Activated CD8-positive, alpha-beta T cell treated with anti-CD3 and anti-CD28 coated beads for 36 hours (primary cell): ENCODE measurements at regions not wholly inside any gene's neighbourhood (a gene's known extent, or its start where the extent isn't known, plus 50 kb on each side); places are given as distances from the start of the nearest gene placed in this dataset.

Experiments used
- ATAC-seq: fragments of 200-7000 bp; cut with Tn5 transposase; one replicate; pipeline ENCODE4 v1.10.0; 2021; ENCODE audit warnings: mild to moderate bottlenecking, moderate library complexity
- CTCF ChIA-PET: fragments of 350-600 bp; sonication (Branson Sonifier 250); formaldehyde crosslinking; loops from one replicate; lab custom pipeline; 2021; ENCODE audit warnings: antibody characterized with exemption; lab: Charles Lee
- POLR2A ChIA-PET: fragments of 350-600 bp; sonication (Branson Sonifier 250); formaldehyde crosslinking; loops from one replicate; lab custom pipeline; 2021; ENCODE audit warnings: antibody characterized with exemption; lab: Charles Lee
- DNase-seq: peaks from one replicate; pipeline ENCODE4 v3.0.0-alpha.2; 2020
- H3K27ac Mint-ChIP-seq: one replicate; pipeline ENCODE4 v1.8.0; 2021; ENCODE audit warnings: mild to moderate bottlenecking, mixed read lengths
- H3K27me3 Mint-ChIP-seq: one replicate; pipeline ENCODE4 v1.8.0; 2021; ENCODE audit warnings: mixed read lengths
- H3K36me3 Mint-ChIP-seq: one replicate; pipeline ENCODE4 v1.8.0; 2021; ENCODE audit warnings: low read depth, mixed read lengths
- H3K4me1 Mint-ChIP-seq: one replicate; pipeline ENCODE4 v1.8.0; 2021; ENCODE audit warnings: low read depth, mixed read lengths
- H3K4me3 Mint-ChIP-seq: one replicate; pipeline ENCODE4 v1.8.0; 2021; ENCODE audit warnings: mild to moderate bottlenecking, moderate library complexity, mixed read lengths
- H3K9me3 Mint-ChIP-seq: one replicate; pipeline ENCODE4 v1.8.0; 2021; ENCODE audit warnings: mixed read lengths
- CTCF ChIP-seq: fragments of 200-600 bp; IDR thresholded peaks from one replicate; pipeline ENCODE4 v1.8.0; 2022; ENCODE audit warnings: antibody characterized with exemption, mild to moderate bottlenecking
- intact Hi-C: fragments of 100-400 bp; cut with micrococcal nuclease; formaldehyde crosslinking; loops from one replicate; pipeline ENCODE4 v1.10.0; 2022

GRCh38 chr7:356087-356486, 66.1 kb downstream of the FOXL3 start:
- H3K9me3 Mint-ChIP-seq = peaks cover 2% of the 10 kb centered on the region
- no peak overlapping the region for H3K4me3 Mint-ChIP-seq
- H3K27me3 Mint-ChIP-seq = no peaks in the 10 kb centered on the region
- intact Hi-C loops = no loop called here
- no peak overlapping the region for H3K27ac Mint-ChIP-seq
- ChIA-PET POLR2A (no interaction called here), CTCF (no interaction called here)
- TF ChIP-seq CTCF = no peak
- ATAC-seq = no peak
- no peak for DNase-seq
- H3K4me1 Mint-ChIP-seq = peaks cover 27% of the 10 kb centered on the region
- H3K36me3 Mint-ChIP-seq = no peaks in the 10 kb centered on the region

GRCh38 chr7:356691-357462, 66.9 kb downstream of the FOXL3 start:
- Mint-ChIP-seq H3K4me3 (no peak overlapping the region), H3K4me1 (peaks cover 26% of the 10 kb centered on the region), H3K27me3 (no peaks in the 10 kb centered on the region), H3K27ac (no peak overlapping the region), H3K9me3 (peaks cover 4% of the 10 kb centered on the region), H3K36me3 (peaks cover 2% of the 10 kb centered on the region)
- no peak for TF ChIP-seq CTCF
- ChIA-PET POLR2A (interaction anchor here (1.0 kb wide), 1 partner anchor 18 kb away, joined by 3 read pairs; no protein-coding TSS in a partner anchor), CTCF (no interaction called here)
- intact Hi-C loops = no loop called here
- DNase-seq = no peak
- ATAC-seq = no peak

- POLR2A ChIA-PET = interaction anchor here (1.0 kb wide), 1 partner anchor 19 kb away, joined by 3 read pairs; no protein-coding TSS in a partner anchor
Observed at GRCh38 chr7:357531-358209, 67.7 kb downstream of the FOXL3 start.

GRCh38 chr7:358352-358751, 68.4 kb downstream of the FOXL3 start:
- Mint-ChIP-seq H3K27ac (no peak overlapping the region), H3K9me3 (peaks cover 5% of the 10 kb centered on the region), H3K27me3 (no peaks in the 10 kb centered on the region), H3K4me1 (peaks cover 32% of the 10 kb centered on the region), H3K4me3 (no peak overlapping the region), H3K36me3 (peaks cover 3% of the 10 kb centered on the region)
- TF ChIP-seq CTCF = no peak
- DNase-seq (no peak), ATAC-seq (no peak)
- ChIA-PET CTCF (no interaction called here), POLR2A (no interaction called here)
- intact Hi-C loops = no loop called here

More at GRCh38 chr7:357531-358209, 67.7 kb downstream of the FOXL3 start:
- CTCF ChIA-PET = no interaction called here
- peaks cover 5% of the 10 kb centered on the region for H3K9me3 Mint-ChIP-seq
- H3K4me1 Mint-ChIP-seq = peaks cover 26% of the 10 kb centered on the region
- DNase-seq = no peak
- no peak overlapping the region for H3K4me3 Mint-ChIP-seq
- intact Hi-C loops = no loop called here
- no peak for TF ChIP-seq CTCF
- H3K27ac Mint-ChIP-seq = no peak overlapping the region
- peaks cover 3% of the 10 kb centered on the region for H3K36me3 Mint-ChIP-seq
- no peaks in the 10 kb centered on the region for H3K27me3 Mint-ChIP-seq
- no peak for ATAC-seq

GRCh38 chr7:359226-359765, 69.3 kb downstream of the FOXL3 start:
- Mint-ChIP-seq H3K36me3 (peaks cover 3% of the 10 kb centered on the region), H3K4me1 (peaks cover 41% of the 10 kb centered on the region), H3K9me3 (peaks cover 5% of the 10 kb centered on the region), H3K27ac (no peak overlapping the region), H3K4me3 (no peak overlapping the region), H3K27me3 (no peaks in the 10 kb centered on the region)
- ATAC-seq = no peak
- CTCF ChIA-PET = no interaction called here
- no peak for DNase-seq
- POLR2A ChIA-PET = no interaction called here
- intact Hi-C loops = no loop called here
- TF ChIP-seq CTCF = no peak
